ENCODE measurements at regions not wholly inside any gene's neighbourhood (a gene's known extent, or its start where the extent isn't known, plus 50 kb on each side); places are given as distances from the start of the nearest gene placed in this dataset.

GRCh38 chr6:76250666-76251065 is 178.2 kb upstream of the IMPG1 start (continued):
- no peak for TF ChIP-seq BCL11A (IDR thresholded peaks at IDR 0.05; ENCODE audit: low read depth in 2 of 2, low read length in 2 of 2)
